GM18517 (cell line): ENCODE measurements at regions not wholly inside any gene's neighbourhood (a gene's known extent, or its start where the extent isn't known, plus 50 kb on each side); places are given as distances from the start of the nearest gene placed in this dataset.

ENCODE experiments used
- ATAC-seq: cut with Tn5 transposase; IDR thresholded peaks from one replicate; pipeline ENCODE4 v1.9.1; 2021; ENCODE audit warnings: mild to moderate bottlenecking, moderate library complexity; ENCODE audit not compliant: unreplicated experiment

DNA sequence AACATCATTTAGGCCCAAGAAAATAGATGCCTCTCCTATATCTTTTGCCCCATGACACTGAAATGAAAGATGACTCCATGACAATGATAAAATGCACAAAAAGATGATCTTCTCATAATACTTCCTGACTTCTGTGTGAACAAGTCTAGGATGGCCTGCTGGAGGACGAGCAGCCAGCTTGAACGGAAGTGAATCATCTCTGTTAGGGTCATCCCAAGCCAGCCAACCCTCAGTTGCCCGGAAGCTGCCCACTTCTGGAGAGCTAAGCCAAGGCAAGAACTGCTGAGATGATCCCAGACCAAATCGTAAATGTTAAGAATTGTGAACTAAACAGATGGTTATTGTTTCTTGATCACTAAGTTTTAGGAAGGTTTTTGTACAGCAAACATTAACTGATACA is 249.7 kb upstream of the HS3ST5 start:
- no peak for ATAC-seq

DNA sequence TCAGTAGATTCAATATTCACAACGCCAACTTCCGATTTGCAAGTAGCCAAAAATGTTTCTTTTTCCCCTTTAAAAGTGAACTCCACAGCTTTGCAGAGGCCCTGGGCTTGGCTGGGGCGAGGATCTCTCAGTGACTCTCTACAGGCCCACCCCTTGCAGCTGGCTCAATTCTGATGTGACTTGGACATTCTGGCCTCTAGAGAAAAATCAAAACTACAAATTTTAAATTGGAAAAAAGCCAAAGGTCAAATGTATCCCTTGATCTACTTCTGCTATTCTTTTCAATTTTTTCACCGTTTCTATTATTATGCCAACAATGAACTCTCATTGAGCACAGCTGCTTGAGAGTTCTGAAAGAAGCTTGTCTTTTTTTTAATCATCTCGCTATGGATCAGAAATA is 245.9 kb upstream of the HS3ST5 start:
- ATAC-seq: no peak

- no peak for ATAC-seq
Measured at GRCh38 chr6:114586298-114586697, 243.5 kb upstream of the HS3ST5 start.

- ATAC-seq: no peak
Measured at GRCh38 chr6:114581293-114581692, 238.5 kb upstream of the HS3ST5 start.

DNA sequence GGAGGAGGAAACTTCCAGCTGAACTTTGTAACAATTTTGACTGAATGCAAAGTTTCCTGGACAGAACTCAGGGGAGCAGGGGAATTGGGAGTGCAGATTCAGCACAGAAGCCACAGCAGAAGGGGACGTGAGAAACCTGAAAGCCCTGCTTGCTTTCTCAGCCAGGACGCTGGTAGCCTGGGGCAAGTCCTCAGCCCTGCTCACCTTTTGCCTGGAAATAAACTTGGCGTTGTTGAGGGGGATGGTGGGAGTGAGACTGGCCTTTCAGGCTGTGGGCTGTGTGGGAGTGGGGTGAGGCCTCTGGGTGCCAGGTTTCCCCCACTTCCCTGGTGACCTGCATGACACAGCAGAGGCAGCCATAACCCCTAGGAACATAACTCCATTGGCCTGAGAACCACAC is 238.1 kb upstream of the HS3ST5 start:
- no peak for ATAC-seq

- no peak for ATAC-seq
Measured at GRCh38 chr6:114579486-114579885, 236.7 kb upstream of the HS3ST5 start.

DNA sequence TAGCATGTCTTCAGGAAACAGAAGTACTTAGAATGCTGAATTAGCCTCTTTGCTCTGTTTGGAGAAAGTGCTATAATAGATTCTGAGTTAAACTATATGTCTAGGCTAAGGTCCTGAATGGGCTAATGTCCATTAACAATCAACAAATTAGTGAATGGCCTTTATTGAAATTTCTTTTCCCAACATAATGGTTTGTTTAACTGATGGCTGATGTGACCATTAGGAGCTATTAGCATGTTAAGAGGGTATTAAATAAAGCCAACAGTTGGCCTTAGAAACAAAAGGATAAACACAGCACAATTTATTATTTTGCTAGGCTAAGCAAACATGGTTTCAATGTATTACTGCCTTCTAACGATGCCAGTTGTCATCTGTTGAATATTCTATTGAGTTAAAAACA is 234.3 kb upstream of the HS3ST5 start:
- ATAC-seq: no peak

GRCh38 chr6:114576330-114576729 is 233.5 kb upstream of the HS3ST5 start:
- no peak for ATAC-seq

- ATAC-seq: no peak
Measured at GRCh38 chr6:114569669-114570068, 226.8 kb upstream of the HS3ST5 start.

DNA sequence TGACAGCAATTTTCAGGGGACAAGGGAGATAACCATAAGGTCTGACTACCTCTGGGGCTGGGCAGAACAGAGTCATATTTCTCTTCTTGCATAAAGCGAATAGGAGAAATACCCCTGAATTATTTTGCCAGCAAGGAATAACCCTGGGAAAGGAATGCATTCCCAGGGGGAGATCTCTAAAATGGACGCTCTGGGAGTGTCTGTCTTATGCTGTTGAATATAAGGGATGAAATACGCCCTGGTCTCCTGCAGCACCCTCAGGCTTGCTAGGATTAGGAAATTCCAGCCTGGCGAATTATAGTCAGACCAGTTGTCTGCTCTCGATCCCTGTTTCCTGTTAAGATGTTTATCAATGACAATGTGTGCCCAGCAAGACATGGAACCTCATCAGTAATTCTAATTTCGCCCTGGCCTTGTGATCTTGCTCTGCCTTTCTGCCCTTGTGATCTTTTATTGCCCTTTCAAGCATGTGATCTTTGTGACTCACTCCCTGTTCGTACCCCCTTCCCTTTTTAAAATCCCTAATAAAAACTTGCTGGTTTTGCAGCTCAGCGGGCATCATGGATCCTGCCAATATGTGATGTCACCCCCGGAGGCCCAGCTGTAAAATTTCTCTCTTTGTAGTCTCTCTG is 221.6 kb upstream of the HS3ST5 start:
- no peak for ATAC-seq

GRCh38 chr6:114559419-114559818 is 216.6 kb upstream of the HS3ST5 start:
- no peak for ATAC-seq

- ATAC-seq: no peak
Measured at GRCh38 chr6:114558153-114558552, 215.3 kb upstream of the HS3ST5 start.

- ATAC-seq: no peak
Measured at GRCh38 chr6:114556846-114557488, 214.1 kb upstream of the HS3ST5 start.

DNA sequence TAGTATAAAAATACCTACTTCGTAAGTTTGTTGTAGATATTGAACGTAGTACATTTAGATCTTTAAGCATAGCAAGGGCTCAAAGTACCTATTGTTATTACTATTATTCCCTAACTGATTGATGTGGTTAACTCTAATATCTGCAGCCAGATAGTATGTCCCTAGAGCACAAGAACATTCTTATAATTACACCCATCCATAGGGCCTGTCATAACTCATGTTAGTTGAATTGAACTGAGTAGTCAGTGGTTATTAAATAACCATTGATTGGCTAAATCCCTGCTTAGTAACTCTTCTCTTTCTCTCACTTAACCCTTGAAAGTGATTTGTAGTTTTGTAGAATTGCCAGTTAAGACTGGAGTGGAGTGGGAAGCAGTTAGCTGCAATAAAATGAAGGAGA is 207.5 kb upstream of the HS3ST5 start:
- ATAC-seq: no peak

- no peak for ATAC-seq
Measured at GRCh38 chr6:114543696-114544095, 200.9 kb upstream of the HS3ST5 start.

DNA sequence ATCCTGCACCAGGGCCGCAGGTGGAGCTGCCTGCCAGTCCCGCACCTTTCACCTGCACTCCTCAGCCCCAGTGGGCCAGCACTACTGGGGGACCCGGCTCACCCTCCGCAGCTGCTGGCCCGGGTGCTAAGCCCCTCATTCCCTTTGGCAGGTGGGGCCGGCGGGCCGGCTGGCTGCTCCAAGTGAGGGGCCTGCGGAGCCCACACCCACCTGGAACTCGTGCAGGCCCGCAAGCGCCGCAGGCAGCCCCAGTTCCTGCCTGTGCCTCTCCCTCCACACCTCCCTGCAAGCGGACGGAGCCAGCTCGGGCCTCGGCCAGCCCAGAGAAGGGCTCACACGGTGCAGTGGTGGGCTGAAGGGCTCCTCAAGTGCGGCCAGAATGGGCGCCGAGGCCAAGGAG is 199.0 kb upstream of the HS3ST5 start:
- no peak for ATAC-seq

- no peak for ATAC-seq
Measured at GRCh38 chr6:114537977-114538376, 195.2 kb upstream of the HS3ST5 start.

DNA sequence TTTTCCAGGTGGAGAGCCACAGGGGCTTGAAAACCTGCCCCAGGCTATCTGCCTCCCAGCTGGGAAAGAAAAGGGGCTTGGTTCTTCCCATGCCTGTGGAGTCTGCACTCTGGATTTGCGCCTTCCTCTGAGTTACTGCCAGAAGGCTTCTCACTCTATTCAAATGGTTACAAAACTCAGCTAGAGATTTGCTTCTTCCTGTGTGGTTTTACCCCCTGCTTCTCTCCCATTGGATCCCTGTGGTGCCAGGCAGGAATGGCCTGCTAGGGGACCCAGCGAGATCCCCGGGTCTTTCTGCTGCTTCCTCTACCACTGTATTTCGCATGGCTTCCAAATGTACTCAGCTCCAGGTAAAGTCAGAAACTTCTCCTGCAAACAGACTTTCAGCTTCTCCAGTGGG is 192.0 kb upstream of the HS3ST5 start:
- ATAC-seq: no peak

DNA sequence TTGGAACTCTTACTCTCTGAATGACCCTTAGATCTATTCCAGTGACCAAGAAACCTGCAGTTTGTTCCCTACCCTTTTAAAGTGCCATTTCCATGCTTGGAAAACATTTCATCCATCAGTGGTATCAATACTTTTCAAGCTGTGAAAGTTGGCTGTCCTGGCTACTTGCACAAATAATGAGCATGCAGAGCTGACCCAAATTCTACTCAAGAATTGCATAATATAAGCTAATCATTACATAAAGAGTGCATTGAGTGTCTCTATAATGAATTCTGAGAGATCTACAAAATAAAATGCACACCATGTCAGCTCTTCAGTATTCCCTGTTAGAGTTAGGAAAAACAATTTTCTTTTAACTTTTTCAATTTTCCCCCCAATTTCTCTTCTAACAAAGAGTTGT is 181.3 kb upstream of the HS3ST5 start:
- ATAC-seq: no peak

GRCh38 chr6:114523508-114523907 is 180.7 kb upstream of the HS3ST5 start:
- ATAC-seq: no peak

- ATAC-seq: no peak
Measured at GRCh38 chr6:114521926-114522325, 179.1 kb upstream of the HS3ST5 start.

DNA sequence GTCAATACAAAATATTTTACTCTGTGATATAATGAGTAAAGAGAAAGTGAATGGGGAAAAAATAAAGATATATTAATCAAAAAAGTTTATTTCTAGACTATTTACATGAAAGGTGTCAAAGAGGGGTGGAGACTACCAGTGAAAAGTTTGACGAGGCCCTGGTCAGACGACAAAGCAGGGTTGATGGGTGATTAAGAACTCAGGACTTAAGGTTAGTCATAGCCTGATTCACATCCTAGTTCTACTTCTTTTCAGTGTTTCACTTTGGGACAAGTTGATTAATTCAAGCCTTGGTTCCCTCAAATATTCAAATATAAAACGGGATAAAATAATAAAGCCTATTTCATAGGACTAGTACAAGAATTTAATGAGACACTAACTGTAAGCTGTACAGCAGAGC is 178.2 kb upstream of the HS3ST5 start:
- ATAC-seq: no peak

- ATAC-seq: no peak
Measured at GRCh38 chr6:114514170-114514569, 171.3 kb upstream of the HS3ST5 start.
